CD4-positive, alpha-beta T cell treated with Interleukin-6 for 4 hours (primary cell): ENCODE measurements at regions not wholly inside any gene's neighbourhood (a gene's known extent, or its start where the extent isn't known, plus 50 kb on each side); places are given as distances from the start of the nearest gene placed in this dataset.

Source experiments
- DNase-seq: peaks from one replicate; pipeline ENCODE4 v3.0.0-alpha.2; 2020; ENCODE audit warnings: mixed read lengths

GRCh38 chr14:54322701-54323337 lies 74.0 kb upstream of the CDKN3 start:
- DNase-seq: no peak

- DNase-seq: no peak
Measured at GRCh38 chr14:54325766-54326165, 71.0 kb upstream of the CDKN3 start.

GRCh38 chr14:54329082-54329695 lies 67.6 kb upstream of the CDKN3 start:
- DNase-seq: no peak

- no peak for DNase-seq
Measured at GRCh38 chr14:54330876-54331275, 65.9 kb upstream of the CDKN3 start.

- DNase-seq: no peak
Measured at GRCh38 chr14:54331516-54331915, 65.3 kb upstream of the CDKN3 start.

- no peak for DNase-seq
Measured at GRCh38 chr14:54332490-54332889, 64.3 kb upstream of the CDKN3 start.

- DNase-seq: no peak
Measured at GRCh38 chr14:54333511-54333910, 63.3 kb upstream of the CDKN3 start.

GRCh38 chr14:54335569-54336155 lies 61.1 kb upstream of the CDKN3 start:
- DNase-seq: no peak

- no peak for DNase-seq
Measured at GRCh38 chr14:54337314-54337713, 59.5 kb upstream of the CDKN3 start.

GRCh38 chr14:54338696-54339317 lies 58.0 kb upstream of the CDKN3 start:
- no peak for DNase-seq

- no peak for DNase-seq
Measured at GRCh38 chr14:54339771-54340170, 57.0 kb upstream of the CDKN3 start.

- no peak for DNase-seq
Measured at GRCh38 chr14:54342806-54343205, 54.0 kb upstream of the CDKN3 start.

- no peak for DNase-seq
Measured at GRCh38 chr14:54343272-54344121, 53.3 kb upstream of the CDKN3 start.

- DNase-seq: no peak
Measured at GRCh38 chr14:54344445-54344844, 52.4 kb upstream of the CDKN3 start.

GRCh38 chr14:54346257-54346656 lies 50.5 kb upstream of the CDKN3 start:
- DNase-seq: no peak
